ENCODE measurements at regions not wholly inside any gene's neighbourhood (a gene's known extent, or its start where the extent isn't known, plus 50 kb on each side); places are given as distances from the start of the nearest gene placed in this dataset.

GRCh38 chr12:89083491-89083890 is 268.8 kb downstream of the DUSP6 start:
- TF ChIP-seq, protein P1, sequence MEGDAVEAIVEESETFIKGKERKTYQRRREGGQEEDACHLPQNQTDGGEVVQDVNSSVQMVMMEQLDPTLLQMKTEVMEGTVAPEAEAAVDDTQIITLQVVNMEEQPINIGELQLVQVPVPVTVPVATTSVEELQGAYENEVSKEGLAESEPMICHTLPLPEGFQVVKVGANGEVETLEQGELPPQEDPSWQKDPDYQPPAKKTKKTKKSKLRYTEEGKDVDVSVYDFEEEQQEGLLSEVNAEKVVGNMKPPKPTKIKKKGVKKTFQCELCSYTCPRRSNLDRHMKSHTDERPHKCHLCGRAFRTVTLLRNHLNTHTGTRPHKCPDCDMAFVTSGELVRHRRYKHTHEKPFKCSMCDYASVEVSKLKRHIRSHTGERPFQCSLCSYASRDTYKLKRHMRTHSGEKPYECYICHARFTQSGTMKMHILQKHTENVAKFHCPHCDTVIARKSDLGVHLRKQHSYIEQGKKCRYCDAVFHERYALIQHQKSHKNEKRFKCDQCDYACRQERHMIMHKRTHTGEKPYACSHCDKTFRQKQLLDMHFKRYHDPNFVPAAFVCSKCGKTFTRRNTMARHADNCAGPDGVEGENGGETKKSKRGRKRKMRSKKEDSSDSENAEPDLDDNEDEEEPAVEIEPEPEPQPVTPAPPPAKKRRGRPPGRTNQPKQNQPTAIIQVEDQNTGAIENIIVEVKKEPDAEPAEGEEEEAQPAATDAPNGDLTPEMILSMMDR (optimal IDR thresholded peaks at IDR 0.05 in 1 of 3, IDR thresholded peaks at IDR 0.05 in 1 of 3, conservative IDR thresholded peaks at IDR 0.05 in 1 of 3; ENCODE audit: extremely low read depth in 1 of 3, insufficient read depth in 2 of 3, low read length in 3 of 3), result no peak
- no peak for TF ChIP-seq EZH2 (IDR thresholded peaks at IDR 0.05; ENCODE audit: low read length)
